Right ventricle myocardium superior (tissue), 1 donor: ENCODE measurements at regions not wholly inside any gene's neighbourhood (a gene's known extent, or its start where the extent isn't known, plus 50 kb on each side); places are given as distances from the start of the nearest gene placed in this dataset.
A peak's percentile ranks its signal among the peaks of the same experiment; 100 is the strongest.
"Not testable (repeated sequence)": the region's sequence is repeated elsewhere in the genome, so short reads cannot be mapped to it uniquely, and the experiment has no call there.

Source experiments
- ATAC-seq: fragments of 200-7000 bp; cut with Tn5 transposase; one replicate; pipeline ENCODE4 v1.9.1; 2020; ENCODE audit warnings: mild to moderate bottlenecking; ENCODE audit not compliant: poor library complexity
- DNase-seq: peaks from one replicate; pipeline ENCODE4 v3.0.0-alpha.2; 2020
- intact Hi-C: fragments of 100-400 bp; cut with DNase I; formaldehyde crosslinking; loops from one replicate; pipeline ENCODE4 v1.11.2; 2022
- donor health status: DM: no; HTN: yes; CAD: no; lungs with severe emphysema.

DNA sequence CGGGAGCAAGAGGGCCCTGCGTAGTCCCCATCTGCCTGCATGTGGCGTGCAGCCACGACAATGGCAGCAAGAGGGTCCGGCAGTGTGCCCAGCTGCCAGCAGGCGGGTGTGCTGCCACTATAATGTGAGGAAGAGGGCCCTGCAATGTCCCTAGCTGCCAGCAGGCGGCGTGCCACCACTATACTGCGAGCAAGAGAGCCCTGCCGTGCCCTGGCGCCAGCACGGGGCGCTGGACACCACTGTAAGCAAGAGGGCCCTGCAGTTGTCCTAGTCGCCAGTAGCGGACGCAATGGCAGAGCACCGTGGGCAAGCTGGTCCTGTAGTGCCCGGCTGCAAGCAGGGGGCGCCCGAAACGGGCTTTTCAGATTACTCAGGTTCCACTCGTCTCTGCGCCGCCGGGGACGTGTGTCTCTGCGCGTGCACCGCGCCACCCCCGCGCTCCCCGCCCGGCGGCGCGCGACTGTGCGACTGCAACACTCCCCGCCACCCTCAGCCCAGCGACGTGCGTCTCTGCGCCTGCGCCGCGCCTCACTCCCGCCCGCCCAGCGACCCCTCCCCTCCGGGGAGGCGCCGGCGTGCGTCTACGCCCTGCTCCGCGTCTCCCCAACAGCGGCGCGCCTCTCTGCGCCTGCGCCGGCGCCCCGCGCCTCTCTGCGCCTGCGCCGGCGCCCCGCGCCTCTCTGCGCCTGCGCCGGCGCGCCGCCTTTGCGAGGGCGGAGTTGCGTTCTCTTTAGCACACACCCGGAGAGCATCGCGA, 159.4 kb upstream of the FRG2B start:
- DNase-seq: peak; percentile 32
- intact Hi-C loops, ATAC-seq: not testable (repeated sequence)

DNA sequence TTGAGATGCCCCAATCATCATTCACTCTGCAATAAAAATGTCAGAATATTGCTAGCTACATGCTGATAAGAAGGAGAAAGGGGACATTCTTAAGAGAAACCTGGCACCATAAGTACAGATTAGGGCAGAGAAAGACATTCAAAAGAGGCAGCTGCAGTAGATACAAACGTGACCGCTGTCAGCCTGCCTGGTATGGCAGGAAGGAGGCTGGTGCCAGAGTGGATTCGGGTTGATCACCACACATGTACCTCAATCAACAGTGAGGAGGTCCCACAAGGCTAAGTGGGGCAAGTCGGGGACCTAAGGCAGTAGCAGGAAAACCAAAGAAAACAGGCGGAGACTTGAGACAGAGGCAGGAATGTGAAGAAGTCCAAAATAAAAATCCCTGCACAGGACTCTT, 158.6 kb upstream of the FRG2B start:
- ATAC-seq, DNase-seq, intact Hi-C loops: not testable (repeated sequence)

DNA sequence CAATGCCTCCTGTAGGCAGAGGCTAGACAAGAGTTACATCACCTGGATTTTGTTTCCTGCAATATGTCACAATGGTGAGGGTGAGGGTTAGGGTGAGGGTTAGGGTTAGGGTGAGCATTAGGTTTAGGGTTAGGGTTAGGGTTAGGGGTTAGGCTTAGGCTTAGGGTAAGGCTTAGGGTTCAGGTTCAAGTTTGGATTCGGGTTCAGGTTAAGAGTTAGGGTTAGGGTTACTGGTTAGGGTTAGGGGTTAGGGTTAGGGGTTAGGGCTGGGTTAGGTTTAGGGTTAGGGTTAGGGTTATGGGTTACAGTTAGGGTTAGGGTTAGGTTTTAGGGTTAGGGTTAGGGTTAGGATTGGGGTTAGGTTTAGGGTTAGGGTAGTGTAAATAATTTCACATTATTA, 138.7 kb upstream of the FRG2B start:
- ATAC-seq, DNase-seq, intact Hi-C loops: not testable (repeated sequence)

DNA sequence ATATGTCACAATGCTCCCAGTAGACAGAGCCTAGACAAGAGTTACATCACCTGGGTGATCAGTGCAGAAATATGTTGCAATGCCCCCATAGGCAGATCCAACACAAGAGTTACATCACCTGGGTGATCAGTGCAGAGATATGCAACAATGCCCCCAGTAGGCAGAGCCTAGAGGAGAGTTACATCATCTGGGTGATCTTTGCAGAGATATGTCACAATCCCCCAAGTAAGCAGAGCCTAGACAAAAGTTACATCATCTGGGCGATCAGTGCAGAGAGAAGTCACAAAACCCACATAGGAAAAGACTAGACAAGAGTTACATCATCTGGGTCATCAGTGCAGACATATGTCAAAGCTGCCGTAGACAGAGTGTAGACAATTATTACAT, 138.2 kb upstream of the FRG2B start:
- intact Hi-C loops, ATAC-seq: not testable (repeated sequence)

DNA sequence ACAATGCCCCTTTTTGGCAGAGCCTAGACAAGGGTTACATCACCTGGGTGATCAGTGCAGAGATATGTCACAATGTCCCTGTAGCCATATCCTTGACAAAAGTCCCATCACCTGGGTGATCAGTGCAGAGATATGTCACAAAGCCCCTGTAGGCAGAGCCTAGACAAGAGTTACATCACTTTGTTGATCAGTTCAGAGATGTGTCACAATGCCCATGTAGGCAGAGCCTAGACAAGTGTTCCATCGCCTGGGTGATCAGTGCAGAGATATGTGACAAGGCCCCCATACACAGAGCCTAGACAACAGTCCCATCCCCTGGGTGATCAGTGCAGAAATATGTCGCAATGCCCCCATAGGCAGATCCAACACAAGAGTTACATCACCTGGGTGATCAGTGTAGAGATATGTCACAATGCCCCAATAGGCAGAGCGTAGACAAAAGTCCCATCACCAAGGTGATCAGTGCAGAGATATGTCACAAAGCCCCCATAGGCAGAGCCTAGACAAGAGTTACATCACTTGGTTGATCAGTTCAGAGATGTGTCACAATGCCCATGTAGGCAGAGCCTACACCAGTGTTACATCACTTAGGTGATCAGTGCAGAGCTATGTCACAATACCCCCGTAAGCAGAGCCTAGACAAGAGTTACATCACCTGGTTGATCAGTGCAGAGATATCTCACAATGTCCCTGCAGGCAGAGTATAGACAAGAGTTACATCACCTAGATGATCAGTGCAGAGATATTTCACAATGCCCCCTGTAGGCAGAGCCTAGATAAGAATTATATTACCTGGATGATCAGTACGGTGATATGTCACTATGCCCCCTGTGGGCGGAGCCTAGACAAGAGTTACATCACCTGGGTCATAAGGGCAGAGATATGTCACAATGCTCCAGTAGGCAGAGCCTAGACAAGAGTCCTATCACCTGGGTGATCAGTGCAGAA, 137.6 kb upstream of the FRG2B start:
- ATAC-seq, DNase-seq, intact Hi-C loops: not testable (repeated sequence)

More for the DNA sequence above, 138.2 kb upstream of the FRG2B start:
- not testable (repeated sequence) for DNase-seq

DNA sequence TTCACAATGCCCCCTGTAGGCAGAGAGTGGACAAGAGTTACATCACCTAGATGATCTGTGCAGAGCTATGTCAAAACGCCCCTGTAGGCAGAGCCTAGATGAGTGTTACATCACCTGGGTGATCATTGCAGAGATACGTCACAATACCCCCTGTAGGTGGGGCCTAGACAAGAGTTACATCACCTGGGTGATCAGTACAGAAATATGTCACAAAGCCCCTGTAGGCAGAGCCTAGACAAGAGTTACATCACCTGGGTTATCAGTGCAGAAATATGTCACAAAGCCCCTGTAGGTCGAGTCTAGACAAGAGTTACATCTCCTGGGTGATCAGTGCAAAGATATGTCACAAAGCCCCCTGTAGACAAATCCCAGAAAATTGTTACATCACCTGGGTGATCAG, 136.6 kb upstream of the FRG2B start:
- DNase-seq, intact Hi-C loops: not testable (repeated sequence)
- ATAC-seq: peak; percentile 62

DNA sequence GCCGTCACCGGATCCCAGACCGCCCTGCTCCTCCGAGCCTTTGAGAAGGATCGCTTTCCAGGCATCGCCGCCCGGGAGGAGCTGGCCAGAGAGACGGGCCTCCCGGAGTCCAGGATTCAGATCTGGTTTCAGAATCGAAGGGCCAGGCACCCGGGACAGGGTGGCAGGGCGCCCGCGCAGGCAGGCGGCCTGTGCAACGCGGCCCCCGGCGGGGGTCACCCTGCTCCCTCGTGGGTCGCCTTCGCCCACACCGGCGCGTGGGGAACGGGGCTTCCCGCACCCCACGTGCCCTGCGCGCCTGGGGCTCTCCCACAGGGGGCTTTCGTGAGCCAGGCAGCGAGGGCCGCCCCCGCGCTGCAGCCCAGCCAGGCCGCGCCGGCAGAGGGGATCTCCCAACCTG, 127.0 kb upstream of the FRG2B start:
- ATAC-seq: peak; percentile 31
- intact Hi-C loops, DNase-seq: not testable (repeated sequence)
